SJSA1 (cell line): ENCODE measurements at regions not wholly inside any gene's neighbourhood (a gene's known extent, or its start where the extent isn't known, plus 50 kb on each side); places are given as distances from the start of the nearest gene placed in this dataset.
"Not testable (repeated sequence)": the region's sequence is repeated elsewhere in the genome, so short reads cannot be mapped to it uniquely, and the experiment has no call there.

Experiments
- DNase-seq, 2 experiments: peaks; one replicate each; pipeline ENCODE4 v3.0.0-alpha.2; 2015 to 2020; ENCODE audit warnings: low spot score in 2 of 2, low read depth in 1 of 2
- H3K27ac ChIP-seq: fragments of 250-450 bp; sonication (Bioruptor Pico); 2 replicates; pipeline ENCODE4 v1.5.1; 2020; ENCODE audit warnings: mild to moderate bottlenecking, moderate library complexity
- H3K27me3 ChIP-seq: fragments of 250-450 bp; sonication (Bioruptor Pico); replicated peaks from 2 replicates; pipeline ENCODE4 v1.5.1; 2020; ENCODE audit warnings: mild to moderate bottlenecking, moderate library complexity
- H3K36me3 ChIP-seq: fragments of 250-450 bp; sonication (Bioruptor Pico); 2 replicates; pipeline ENCODE4 v1.5.1; 2020; ENCODE audit warnings: mild to moderate bottlenecking
- H3K4me1 ChIP-seq: fragments of 250-450 bp; sonication (Bioruptor Pico); replicated peaks from 2 replicates; pipeline ENCODE4 v1.6.1; 2021; ENCODE audit warnings: mild to moderate bottlenecking
- H3K4me3 ChIP-seq: fragments of 250-450 bp; sonication (Bioruptor Pico); 2 replicates; pipeline ENCODE4 v1.5.1; 2020; ENCODE audit warnings: mild to moderate bottlenecking
- H3K9me3 ChIP-seq: fragments of 250-450 bp; sonication (Bioruptor Pico); replicated peaks from 2 replicates; pipeline ENCODE4 v1.5.1; 2020; ENCODE audit warnings: mild to moderate bottlenecking

DNA sequence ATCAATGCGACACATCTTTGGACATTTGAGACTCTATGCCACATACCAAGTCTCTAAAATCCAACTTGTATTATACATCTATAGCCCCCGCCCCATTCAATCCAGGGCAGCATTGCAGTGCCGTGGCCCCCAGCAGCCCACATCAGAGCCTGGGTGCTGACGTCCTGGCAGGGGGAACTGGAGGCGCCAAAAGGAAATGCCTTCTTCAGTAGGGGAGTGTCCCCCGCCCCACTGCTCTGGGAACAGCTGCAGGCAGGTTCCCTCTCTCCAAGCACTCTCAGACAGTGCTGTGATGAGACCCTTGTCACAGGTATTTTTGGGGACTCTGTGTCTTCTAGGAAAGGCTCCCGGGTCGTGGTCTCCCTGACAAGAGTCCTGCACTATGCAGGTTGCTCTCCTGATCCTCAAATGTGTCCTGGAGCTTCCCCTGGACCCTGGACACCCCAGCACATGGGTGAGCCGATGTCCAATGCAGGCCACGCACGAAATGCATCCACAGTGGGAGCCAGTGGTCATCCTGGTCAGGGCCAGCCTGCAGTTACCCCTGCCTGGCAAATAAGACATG lies 188.7 kb downstream of the RTP5 start:
- Histone ChIP-seq H3K9me3 (no peaks in the 10 kb centered on the region), H3K36me3 (no peaks in the 10 kb centered on the region), H3K27me3 (0 out of 2 replicates have a peak, but pooled peaks cover 5% of the 10 kb centered on the region), H3K27ac (no peak overlapping the region), H3K4me1 (peaks cover 14% of the 10 kb centered on the region), H3K4me3 (no peak overlapping the region)
- DNase-seq: no peak

DNA sequence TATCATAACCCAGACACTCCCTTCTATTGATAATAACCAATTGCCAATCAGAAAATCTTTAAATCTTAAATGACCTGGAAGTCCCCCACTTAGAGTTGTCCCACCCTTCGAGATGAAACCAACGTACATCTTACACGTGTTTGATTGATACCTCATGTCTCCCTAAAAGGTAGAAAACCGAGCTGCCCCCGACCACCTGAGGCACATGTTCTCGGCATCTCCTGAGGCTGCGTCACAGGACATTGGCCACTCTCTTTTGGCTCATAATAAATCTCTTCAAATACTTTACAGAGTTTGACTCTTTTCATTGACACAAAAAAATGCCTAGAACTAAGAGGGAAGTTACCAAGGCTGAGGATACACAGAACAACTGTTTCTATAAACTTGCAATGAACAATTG lies 190.0 kb downstream of the RTP5 start:
- Histone ChIP-seq H3K4me3 (no peak overlapping the region), H3K36me3 (no peaks in the 10 kb centered on the region), H3K27ac (no peak overlapping the region), H3K9me3 (no peaks in the 10 kb centered on the region), H3K27me3 (0 out of 2 replicates have a peak, but pooled peaks cover 5% of the 10 kb centered on the region), H3K4me1 (peaks cover 27% of the 10 kb centered on the region)
- DNase-seq: no peak

DNA sequence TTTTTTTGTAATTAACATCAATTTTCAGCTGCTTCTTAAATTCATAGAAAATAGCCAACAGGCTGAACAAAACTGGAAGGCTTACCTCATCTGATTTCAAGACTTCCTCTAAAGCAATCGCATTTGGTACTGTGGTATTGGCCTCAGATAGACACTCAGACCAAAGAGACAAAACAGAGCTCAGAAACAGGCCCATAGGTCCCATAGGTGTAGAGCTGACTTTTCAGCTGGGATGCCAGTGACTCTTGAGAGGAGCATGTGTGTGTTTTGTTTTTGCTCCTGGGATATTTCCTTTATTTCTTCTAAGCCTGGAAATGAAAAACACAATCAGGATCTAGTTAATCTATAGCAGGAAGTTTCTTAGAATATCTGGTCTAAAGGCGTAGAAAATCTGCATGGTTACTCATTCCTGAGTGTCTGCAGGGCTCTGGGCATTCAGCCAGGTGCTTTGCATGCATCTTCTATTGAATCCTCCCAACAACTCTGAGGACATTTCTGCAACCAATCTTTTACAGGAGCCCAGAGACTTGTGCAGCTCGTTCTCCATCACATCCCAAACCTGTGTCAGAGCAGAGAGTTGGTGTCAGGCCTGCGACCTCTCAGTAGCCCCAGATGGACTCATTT lies 190.8 kb downstream of the RTP5 start:
- H3K27me3 ChIP-seq: 0 out of 2 replicates have a peak, but pooled peaks cover 5% of the 10 kb centered on the region
- H3K36me3 ChIP-seq: no peaks in the 10 kb centered on the region
- H3K9me3 ChIP-seq: no peaks in the 10 kb centered on the region
- no peak overlapping the region for H3K27ac ChIP-seq
- no peak overlapping the region for H3K4me3 ChIP-seq
- peaks cover 35% of the 10 kb centered on the region for H3K4me1 ChIP-seq
- DNase-seq: no peak

DNA sequence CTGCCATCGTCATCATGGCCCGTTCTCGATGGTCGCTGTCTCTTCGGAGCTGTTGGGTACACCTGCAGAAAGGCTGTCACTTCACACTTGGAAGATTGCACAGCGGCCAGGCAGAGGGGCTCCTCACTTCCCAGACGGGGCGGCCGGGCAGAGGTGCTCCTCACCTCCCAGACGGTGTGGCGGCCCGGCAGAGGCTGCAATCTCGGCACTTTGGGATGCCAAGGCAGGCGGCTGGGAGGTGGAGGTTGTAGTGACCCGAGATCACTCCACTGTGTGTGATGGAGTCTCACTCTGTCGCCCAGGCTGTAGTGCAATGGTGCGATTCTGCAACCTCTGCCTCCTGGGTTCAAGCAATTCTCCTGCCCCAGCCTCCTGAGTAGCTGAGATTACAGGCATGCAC lies 192.4 kb downstream of the RTP5 start:
- not testable (repeated sequence) for H3K9me3 ChIP-seq, H3K27ac ChIP-seq, H3K4me3 ChIP-seq, H3K27me3 ChIP-seq, DNase-seq, H3K36me3 ChIP-seq
- peaks cover 36% of the 10 kb centered on the region for H3K4me1 ChIP-seq

DNA sequence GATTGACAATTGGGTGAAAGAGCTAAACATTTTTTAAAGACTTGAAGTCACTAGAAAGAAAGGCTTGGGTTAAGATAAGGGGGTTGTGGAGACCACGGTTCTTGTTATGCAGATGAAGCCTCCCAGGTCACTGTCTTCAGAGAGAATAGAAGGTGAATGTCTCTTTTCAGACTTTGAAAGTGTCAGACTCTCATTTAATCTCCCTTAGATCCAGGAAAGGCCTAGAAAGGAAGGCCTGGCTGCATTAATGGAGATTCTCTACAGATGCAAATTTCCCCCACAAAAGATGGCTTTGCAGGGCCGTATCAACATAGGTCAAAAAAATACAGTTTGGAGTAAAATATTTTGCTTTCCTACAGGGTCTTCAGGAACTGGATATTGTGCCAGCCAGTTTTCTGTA lies 193.9 kb downstream of the RTP5 start:
- H3K36me3 ChIP-seq: no peaks in the 10 kb centered on the region
- peak overlapping the region; percentile 79 for H3K27ac ChIP-seq
- H3K9me3 ChIP-seq: no peaks in the 10 kb centered on the region

DNA sequence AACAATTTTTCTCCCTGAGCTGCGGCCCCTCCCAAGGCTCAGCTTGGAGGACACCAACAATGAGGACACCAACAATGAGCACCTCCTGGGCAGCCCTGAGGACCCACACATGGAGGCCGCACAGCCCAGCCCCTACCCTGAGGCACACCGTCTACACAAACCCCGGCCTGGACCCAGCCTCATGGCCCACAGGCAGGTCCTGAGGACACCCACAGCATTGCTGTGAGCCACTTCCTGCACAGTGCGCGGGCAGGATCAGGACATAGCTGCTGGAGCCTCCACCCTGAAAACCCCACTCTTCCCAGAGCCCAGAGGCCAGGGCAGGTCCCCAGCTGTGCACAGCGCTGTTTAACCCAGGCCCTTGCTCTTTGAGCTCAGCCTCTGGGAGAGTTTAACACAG lies 194.3 kb downstream of the RTP5 start:
- peak overlapping the region; percentile 79 for H3K27ac ChIP-seq
- no peaks in the 10 kb centered on the region for H3K27me3 ChIP-seq
- H3K9me3 ChIP-seq: no peaks in the 10 kb centered on the region
- H3K36me3 ChIP-seq: no peaks in the 10 kb centered on the region
- peak; percentile 71 to 89 for DNase-seq
- H3K4me3 ChIP-seq: no peak overlapping the region
- peaks cover 37% of the 10 kb centered on the region for H3K4me1 ChIP-seq

More for the DNA sequence above, 193.9 kb downstream of the RTP5 start:
- Histone ChIP-seq H3K27me3 (no peaks in the 10 kb centered on the region), H3K4me3 (no peak overlapping the region), H3K4me1 (peaks cover 36% of the 10 kb centered on the region)
- DNase-seq: no peak

DNA sequence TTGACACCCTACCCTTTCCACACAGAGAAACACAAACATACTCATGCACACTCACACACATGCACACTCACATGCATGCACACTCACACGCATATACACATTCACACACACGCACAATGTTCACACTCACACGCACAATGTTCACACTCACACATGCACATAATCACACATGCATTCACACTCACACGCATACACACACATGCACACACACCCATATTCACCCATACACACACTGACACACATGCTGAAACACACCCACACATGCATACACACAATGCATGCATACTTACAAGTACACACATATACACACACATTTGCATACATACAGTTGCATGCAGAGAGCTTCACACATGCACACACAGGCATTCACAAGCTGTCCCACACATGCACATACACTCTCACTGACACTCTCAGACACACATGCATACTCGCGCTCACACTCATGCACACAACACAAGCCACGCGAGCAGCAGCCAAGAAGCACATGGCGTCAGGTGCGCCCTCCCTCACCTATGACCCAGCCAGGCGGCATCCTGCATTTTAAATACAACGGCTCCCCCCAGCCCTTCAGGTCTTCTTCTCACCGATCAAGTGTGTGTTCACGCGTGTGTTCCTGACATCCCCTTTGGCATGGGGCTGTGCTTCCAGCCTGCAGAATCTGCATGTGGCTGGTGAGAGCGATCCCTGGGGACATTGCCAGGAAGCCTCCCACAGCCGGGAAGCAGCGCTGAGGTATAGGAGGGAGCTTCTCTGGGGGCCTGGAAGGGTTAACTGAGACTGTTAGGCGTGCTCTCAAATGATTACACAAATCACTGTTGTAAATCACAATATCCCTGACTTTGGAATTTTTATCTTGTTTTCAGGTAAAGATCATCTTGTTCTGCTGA lies 195.1 kb downstream of the RTP5 start:
- H3K9me3 ChIP-seq: no peaks in the 10 kb centered on the region
- H3K4me3 ChIP-seq: no peak overlapping the region
- DNase-seq: no peak
- H3K4me1 ChIP-seq: peaks cover 40% of the 10 kb centered on the region
- peak overlapping the region; percentile 79 for H3K27ac ChIP-seq
- no peaks in the 10 kb centered on the region for H3K27me3 ChIP-seq
- H3K36me3 ChIP-seq: no peaks in the 10 kb centered on the region

DNA sequence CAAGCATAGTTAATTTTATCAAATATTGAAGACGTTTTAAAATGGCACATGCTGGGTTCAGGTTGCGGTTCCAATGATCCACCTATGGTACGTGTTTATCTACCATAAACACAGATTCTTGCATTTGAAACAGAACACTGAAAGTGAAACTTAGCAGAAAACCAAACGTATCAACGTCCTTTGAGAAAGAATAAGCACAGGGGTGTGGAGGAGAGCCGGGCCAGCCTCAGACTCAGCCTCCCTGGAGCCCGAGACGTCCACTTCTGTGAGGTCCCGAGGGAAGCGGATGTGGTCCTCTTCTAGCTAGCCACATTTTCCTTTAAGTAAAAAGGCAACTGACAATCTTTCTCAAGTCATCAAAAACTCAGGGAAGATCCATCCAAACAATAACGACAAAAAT lies 195.9 kb downstream of the RTP5 start:
- peaks cover 41% of the 10 kb centered on the region for H3K4me1 ChIP-seq
- no peaks in the 10 kb centered on the region for H3K27me3 ChIP-seq
- no peak overlapping the region for H3K4me3 ChIP-seq
- peak; percentile 64 to 71 for DNase-seq
- no peaks in the 10 kb centered on the region for H3K36me3 ChIP-seq
- H3K9me3 ChIP-seq: no peaks in the 10 kb centered on the region
- peak overlapping the region; percentile 64 for H3K27ac ChIP-seq

DNA sequence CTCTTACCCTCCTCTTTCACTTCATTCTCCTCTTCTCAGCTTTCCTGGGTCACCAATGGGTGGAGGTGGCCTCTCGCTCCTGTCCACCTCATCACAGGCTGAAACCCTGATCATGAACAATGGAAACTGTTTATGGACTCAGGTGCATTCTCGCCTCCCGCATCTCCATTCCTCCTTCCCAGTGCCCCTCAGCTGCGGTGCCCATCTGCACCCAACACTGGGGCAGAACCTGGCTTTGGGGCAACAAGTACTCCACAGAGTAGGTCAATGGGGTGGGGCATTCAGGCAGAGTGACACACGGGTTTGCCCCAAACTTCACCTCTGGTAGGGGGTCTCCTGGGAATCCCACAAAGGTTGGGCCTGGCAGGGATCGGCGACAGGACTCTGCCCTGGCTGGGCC lies 199.5 kb downstream of the RTP5 start:
- Histone ChIP-seq H3K9me3 (no peaks in the 10 kb centered on the region), H3K27ac (no peak overlapping the region), H3K27me3 (no peaks in the 10 kb centered on the region), H3K36me3 (no peaks in the 10 kb centered on the region), H3K4me1 (peaks cover 25% of the 10 kb centered on the region), H3K4me3 (no peak overlapping the region)
- DNase-seq: no peak

DNA sequence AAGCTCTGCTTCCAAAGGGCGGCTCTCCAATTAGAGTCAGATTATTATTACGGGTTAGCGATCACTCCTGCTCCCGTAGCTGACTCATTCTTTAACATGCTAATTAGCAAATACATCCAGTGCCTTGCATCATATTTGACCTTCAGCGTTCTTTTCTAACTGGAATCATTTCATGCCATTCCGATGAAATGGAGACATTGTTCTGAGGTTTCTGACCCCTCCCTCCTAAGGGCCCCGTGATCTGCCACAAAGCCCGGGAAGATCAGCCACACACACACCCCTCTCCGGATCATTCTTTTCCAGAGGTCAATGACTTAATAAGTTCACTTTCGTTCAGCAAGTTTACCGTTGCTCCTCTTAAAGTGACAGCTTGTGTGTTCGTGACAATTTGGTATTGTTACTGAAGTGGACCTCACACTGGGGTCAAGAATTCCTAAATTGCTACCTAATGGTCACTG lies 200.4 kb downstream of the RTP5 start:
- H3K9me3 ChIP-seq, H3K36me3 ChIP-seq, H3K4me3 ChIP-seq, H3K27me3 ChIP-seq: not testable (repeated sequence)
- DNase-seq: peak; percentile 72 to 76
- Histone ChIP-seq H3K27ac (peak overlapping the region; percentile 81), H3K4me1 (peaks cover 25% of the 10 kb centered on the region)

DNA sequence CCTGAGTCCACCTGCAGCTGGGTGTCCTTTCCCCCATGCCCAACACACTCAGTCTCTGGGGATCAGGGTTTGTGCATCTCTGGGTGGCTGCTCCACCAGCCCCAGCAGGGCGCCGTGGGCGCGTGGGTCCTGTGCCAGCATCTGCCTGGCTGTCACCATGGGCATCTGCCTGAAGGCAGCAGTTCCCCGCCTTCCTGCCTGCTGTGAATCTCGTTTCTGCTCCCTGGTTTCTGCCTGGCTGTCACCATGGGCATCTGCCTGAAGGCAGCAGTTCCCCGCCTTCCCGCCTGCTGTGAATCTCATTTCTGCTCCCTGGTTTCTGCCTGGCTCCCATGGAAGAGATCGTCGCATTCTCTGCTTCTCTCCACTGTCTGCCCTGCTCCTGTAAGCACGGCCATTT lies 201.2 kb downstream of the RTP5 start:
- not testable (repeated sequence) for DNase-seq, H3K27me3 ChIP-seq, H3K4me3 ChIP-seq, H3K9me3 ChIP-seq, H3K36me3 ChIP-seq
- peaks cover 27% of the 10 kb centered on the region for H3K4me1 ChIP-seq
- peak overlapping the region; percentile 81 for H3K27ac ChIP-seq

DNA sequence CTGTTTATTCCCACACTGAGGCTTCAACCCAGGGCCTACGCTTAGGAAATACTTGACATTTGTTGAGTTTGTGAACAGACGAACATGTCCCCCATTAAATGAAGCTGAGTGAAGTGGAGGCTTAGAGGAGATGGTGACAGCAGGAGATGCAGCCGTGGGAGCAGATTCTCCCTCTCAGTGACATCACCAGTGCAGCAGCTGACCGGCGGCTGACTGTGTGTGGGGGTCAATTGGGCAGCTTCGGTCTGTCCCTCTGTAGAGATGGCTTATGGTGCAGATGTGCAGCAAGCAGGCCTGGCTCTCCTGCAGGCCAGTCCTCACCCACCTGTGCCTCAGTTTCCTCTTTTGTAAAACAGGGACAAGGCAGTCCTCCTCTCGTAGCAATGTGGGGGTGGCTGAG lies 201.8 kb downstream of the RTP5 start:
- H3K9me3 ChIP-seq, H3K27me3 ChIP-seq, H3K27ac ChIP-seq, DNase-seq, H3K36me3 ChIP-seq, H3K4me3 ChIP-seq: not testable (repeated sequence)
- H3K4me1 ChIP-seq: peaks cover 33% of the 10 kb centered on the region

DNA sequence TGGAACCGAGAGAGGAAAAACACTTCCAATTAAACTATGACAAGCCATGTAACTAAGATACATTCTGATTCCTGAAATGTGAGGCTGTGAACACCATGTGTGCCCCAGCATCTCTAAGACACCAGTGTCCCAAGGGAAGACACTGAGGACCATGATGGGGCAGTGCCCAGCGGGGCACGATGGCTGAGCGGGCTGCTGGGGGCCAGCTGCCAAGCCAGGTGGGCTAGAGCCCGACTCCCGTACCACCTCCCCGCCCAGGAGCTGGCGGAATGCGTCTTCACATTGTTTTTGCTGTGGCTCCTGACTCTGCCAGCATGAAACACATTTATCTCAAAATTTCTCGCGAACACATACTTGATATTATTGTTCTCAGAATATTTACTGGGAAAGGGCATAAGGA lies 202.4 kb downstream of the RTP5 start:
- DNase-seq, H3K36me3 ChIP-seq, H3K9me3 ChIP-seq, H3K27ac ChIP-seq, H3K27me3 ChIP-seq, H3K4me3 ChIP-seq: not testable (repeated sequence)
- peaks cover 34% of the 10 kb centered on the region for H3K4me1 ChIP-seq

DNA sequence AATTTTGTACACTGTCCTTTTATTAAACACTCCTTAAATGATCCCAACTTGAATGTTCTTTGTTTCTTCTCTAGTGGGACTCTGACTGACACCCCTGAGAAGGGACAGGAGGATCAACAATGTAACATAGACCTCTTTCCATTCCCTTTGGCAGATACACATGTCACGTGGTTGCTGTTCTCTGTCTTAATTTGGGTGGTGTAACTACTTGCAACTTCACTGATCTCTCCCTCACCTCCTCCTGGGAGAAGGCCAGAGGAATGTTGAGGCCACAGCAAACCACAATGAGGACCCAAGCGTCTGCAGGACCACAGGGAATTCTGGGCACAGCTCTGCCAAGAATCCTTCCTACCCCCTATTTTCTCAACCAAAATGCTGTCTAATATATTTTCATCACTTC lies 205.6 kb downstream of the RTP5 start:
- DNase-seq: peak; percentile 72 to 80
- H3K4me3 ChIP-seq: no peak overlapping the region
- no peaks in the 10 kb centered on the region for H3K27me3 ChIP-seq
- no peaks in the 10 kb centered on the region for H3K9me3 ChIP-seq
- H3K4me1 ChIP-seq: peaks cover 33% of the 10 kb centered on the region
- peak overlapping the region; percentile 66 for H3K27ac ChIP-seq
- no peaks in the 10 kb centered on the region for H3K36me3 ChIP-seq
